Fibroblast of mammary gland (primary cell): ENCODE measurements at regions not wholly inside any gene's neighbourhood (a gene's known extent, or its start where the extent isn't known, plus 50 kb on each side); places are given as distances from the start of the nearest gene placed in this dataset.

Source experiments
- DNase-seq: peaks from one replicate; pipeline ENCODE4 v3.0.0-alpha.2; 2010; ENCODE audit warnings: low read depth
- H3K4me3 ChIP-seq: 2 replicates; pipeline ENCODE4 v1.5.1; 2011; ENCODE audit warnings: low read depth, mild to moderate bottlenecking, low read length, moderate library complexity; ENCODE audit not compliant: control insufficient read depth
- TF ChIP-seq, protein P1 (sequence below): conservative IDR thresholded peaks from 2 replicates; pipeline ENCODE4 v1.5.1; 2011; ENCODE audit warnings: low read depth, low read length, inconsistent platforms; ENCODE audit not compliant: control insufficient read depth, insufficient read depth

DNA sequence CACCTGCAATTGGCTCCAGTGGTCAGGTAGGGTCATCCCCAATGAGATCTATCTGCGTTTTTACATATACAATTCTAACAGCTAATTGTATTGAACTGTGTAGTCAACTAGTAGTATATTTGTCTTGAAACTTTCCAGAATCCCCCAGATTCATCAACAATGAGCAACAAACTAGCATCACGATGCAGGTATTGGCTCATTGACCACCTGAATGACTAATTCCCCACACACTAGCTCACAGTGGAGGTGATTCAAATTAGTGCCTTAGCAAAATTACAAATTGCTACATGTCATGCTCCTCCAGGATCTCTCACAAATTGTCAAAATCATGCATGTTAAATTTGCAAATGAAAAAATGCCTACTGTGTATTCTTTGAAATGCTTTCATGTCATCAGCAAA, 62.8 kb upstream of the MPHOSPH6 start:
- H3K4me3 ChIP-seq = no peak overlapping the region
- TF ChIP-seq, protein P1, sequence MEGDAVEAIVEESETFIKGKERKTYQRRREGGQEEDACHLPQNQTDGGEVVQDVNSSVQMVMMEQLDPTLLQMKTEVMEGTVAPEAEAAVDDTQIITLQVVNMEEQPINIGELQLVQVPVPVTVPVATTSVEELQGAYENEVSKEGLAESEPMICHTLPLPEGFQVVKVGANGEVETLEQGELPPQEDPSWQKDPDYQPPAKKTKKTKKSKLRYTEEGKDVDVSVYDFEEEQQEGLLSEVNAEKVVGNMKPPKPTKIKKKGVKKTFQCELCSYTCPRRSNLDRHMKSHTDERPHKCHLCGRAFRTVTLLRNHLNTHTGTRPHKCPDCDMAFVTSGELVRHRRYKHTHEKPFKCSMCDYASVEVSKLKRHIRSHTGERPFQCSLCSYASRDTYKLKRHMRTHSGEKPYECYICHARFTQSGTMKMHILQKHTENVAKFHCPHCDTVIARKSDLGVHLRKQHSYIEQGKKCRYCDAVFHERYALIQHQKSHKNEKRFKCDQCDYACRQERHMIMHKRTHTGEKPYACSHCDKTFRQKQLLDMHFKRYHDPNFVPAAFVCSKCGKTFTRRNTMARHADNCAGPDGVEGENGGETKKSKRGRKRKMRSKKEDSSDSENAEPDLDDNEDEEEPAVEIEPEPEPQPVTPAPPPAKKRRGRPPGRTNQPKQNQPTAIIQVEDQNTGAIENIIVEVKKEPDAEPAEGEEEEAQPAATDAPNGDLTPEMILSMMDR = no peak
- no peak for DNase-seq

DNA sequence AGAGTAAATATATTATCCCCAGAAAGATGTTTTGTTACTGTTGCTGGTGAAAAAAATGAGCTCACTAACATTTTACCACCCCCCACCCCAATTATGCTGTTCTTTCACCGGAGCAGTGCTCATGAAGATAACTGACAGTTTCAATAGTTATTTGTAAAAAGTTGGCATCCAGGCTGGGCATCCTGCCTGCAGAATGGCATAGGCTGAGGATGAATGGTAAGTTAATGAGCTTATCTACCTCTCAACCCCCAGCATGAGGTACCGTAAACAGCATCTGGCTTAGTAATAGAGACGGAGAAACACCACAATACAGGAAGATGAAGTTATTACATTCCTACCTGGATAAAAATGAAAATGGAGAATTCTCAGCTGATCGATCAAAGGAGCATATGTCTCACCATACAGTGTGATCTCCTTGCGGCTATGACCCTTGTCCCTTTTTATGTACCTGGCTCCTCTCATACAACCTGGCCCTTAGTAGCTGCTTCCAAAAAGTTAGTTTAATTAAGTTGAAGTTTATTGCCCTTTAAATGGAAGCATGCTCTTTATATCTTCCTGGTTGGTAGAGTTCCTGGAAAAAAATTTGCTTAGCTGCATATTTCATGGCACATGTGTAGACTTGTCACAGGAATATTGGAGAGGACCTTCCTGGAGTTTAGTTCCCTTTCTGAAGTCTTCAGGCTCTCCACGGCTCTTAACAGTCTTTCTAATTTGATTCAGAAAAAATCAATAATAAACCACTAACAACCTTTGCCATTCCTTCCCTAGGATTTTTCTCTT, 61.2 kb upstream of the MPHOSPH6 start:
- no peak for DNase-seq
- TF ChIP-seq, protein P1 = no peak
- no peak overlapping the region for H3K4me3 ChIP-seq

DNA sequence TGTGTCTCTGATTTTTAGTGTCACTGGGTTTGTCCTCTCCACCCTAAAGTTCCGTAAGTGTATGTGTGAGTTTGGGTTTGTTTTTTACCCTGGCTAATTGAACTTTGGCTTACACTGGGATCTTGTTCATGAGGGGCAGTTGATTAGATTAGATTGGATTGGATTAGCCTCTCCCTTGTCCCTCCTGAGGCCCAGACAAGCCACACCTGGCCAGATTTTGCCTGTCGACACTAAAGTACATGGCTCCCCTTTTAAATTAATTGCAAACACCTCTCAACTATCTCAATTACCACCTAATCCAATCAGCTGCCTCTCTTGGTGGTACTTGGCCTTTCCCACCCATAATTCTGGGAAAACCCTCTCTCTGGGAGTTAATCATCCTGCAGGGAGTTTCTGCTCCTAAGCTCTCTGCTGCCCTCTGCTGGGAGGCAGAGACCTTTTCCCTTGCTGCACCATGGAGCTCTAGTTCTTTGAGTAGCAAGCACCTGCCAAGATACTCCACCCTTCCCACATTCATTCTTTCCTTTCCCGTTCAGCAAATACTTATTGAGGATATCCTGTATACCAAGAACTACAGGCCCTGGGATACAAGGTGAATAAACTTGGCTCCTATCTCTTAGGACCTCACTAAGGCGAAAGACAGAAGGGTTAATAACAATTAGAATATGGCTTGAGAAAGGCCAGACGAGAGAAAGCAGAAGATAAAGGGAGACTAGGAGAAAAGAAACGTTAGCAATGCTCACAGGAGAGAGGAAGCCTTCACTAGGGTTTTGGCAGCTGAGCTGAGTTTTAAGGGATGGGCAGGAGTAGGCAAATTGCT, 60.0 kb upstream of the MPHOSPH6 start:
- TF ChIP-seq, protein P1 = peak; percentile 96
- no peak overlapping the region for H3K4me3 ChIP-seq
- DNase-seq = peak; percentile 70

DNA sequence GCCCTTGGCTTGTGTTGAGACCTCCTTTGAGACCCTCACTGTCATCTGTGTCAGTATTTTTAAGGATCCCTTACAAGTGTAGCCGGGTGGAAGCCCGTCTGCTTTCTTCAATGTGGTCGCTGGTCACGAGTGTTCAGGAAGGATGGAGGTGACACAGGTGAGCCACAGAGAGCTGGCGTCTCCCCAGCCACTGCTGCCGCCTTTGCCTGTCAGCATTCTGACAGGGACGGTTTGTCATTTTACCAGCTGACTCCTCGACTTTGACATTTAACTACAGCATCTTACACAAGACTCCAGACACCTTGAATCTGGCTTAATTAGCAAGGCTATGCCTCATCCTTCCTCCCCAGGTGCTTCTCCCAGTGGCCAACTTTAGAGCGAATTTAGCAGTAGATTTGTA, 56.3 kb upstream of the MPHOSPH6 start:
- no peak overlapping the region for H3K4me3 ChIP-seq
- TF ChIP-seq, protein P1 = no peak
- no peak for DNase-seq

DNA sequence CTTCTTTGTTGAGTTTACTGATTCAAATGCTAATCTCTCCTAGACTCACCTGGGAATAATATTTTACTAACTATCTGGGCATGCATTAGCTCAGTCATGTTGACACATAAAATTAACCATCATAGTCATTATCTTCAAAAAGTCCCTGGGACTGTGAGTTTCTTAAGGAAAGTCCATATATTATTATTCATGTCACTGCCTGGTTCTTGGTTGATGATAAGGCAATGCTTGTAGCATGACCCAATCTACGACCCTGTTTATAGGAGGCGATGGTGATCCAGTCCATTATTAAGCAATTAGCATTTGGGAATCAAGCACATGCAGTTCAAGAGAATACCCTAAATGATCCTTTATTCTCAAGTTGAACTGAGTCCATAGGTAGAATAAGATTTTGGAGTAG, 54.8 kb upstream of the MPHOSPH6 start:
- DNase-seq = no peak
- TF ChIP-seq, protein P1 = no peak
- H3K4me3 ChIP-seq = no peak overlapping the region

DNA sequence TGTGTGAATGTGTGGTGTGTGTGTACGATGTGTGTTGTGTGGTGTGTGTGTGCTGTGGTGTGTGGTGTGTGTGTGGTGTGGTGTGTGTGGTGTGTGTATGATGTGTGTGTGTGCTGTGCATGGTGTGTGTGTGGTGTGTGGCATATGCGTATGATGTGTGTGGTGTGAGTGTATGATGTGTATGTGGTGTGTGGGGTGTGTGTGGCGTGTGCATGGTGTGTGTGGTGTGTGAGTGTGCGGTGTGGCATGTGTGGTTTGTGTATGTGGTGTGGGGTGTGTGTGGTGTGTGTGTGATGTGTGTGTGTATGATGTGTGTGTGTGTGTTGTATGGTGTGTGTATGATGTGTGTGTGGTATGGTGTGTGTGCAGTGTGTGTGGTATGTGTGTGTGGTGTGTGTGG, 50.5 kb upstream of the MPHOSPH6 start:
- TF ChIP-seq, protein P1 = no peak
- no peak overlapping the region for H3K4me3 ChIP-seq
- DNase-seq = no peak
